WERI-Rb-1 (cell line): ENCODE measurements at regions not wholly inside any gene's neighbourhood (a gene's known extent, or its start where the extent isn't known, plus 50 kb on each side); places are given as distances from the start of the nearest gene placed in this dataset.

Experiments used
- DNase-seq: peaks from one replicate; pipeline ENCODE4 v3.0.0-alpha.2; 2020
- H3K27ac ChIP-seq: fragments of 250-450 bp; sonication (Bioruptor Pico); 2 replicates; pipeline ENCODE4 v1.5.1; 2020; ENCODE audit warnings: mild to moderate bottlenecking, moderate library complexity
- H3K27me3 ChIP-seq: fragments of 250-450 bp; sonication (Bioruptor Pico); 2 replicates; pipeline ENCODE4 v1.5.1; 2021; ENCODE audit warnings: mild to moderate bottlenecking, low read depth, moderate library complexity; ENCODE audit not compliant: insufficient read depth, severe bottlenecking
- H3K36me3 ChIP-seq: fragments of 250-450 bp; sonication (Bioruptor Pico); 2 replicates; pipeline ENCODE4 v1.5.1; 2020; ENCODE audit warnings: mild to moderate bottlenecking, moderate library complexity
- H3K4me3 ChIP-seq: 2 replicates; pipeline ENCODE4 v1.5.1; 2011; ENCODE audit warnings: low read depth, mild to moderate bottlenecking, control low read depth, low read length
- H3K9me3 ChIP-seq: fragments of 250-450 bp; sonication (Bioruptor Pico); 2 replicates; pipeline ENCODE4 v1.5.1; 2021; ENCODE audit warnings: mild to moderate bottlenecking, moderate library complexity; ENCODE audit not compliant: severe bottlenecking
- CTCF ChIP-seq: IDR thresholded peaks from 2 replicates; pipeline ENCODE4 v1.5.1; 2011; ENCODE audit warnings: low read depth, mild to moderate bottlenecking, control low read depth, inconsistent platforms, low read length

- Histone ChIP-seq H3K27me3 (peaks cover 12% of the 10 kb centered on the region), H3K27ac (no peak overlapping the region), H3K4me3 (no peak overlapping the region), H3K36me3 (no peaks in the 10 kb centered on the region), H3K9me3 (no peaks in the 10 kb centered on the region)
- TF ChIP-seq CTCF = no peak
- DNase-seq = no peak
Observed at GRCh38 chrX:116384406-116384954, 51.9 kb upstream of the SLC6A14 start.
